ENCODE measurements at regions not wholly inside any gene's neighbourhood (a gene's known extent, or its start where the extent isn't known, plus 50 kb on each side); places are given as distances from the start of the nearest gene placed in this dataset.

GRCh38 chr10:8591640-8592039, 537.2 kb downstream of the GATA3 start:
- no peak for FAIRE-seq
- ATAC-seq = no peak
- Histone ChIP-seq H3K27me3 (replicated peaks in 1 of 2; ENCODE audit: control insufficient read depth in 2 of 2, insufficient read depth in 2 of 2, low read length in 1 of 2) (no peaks in the 10 kb centered on the region), H3K79me2 (ENCODE audit: control insufficient read depth, insufficient read depth, low read length) (no peaks in the 10 kb centered on the region), H3K9ac (ENCODE audit: control insufficient read depth, insufficient read depth, low read length) (no peak overlapping the region), H3K9me3 (replicated peaks; ENCODE audit: control insufficient read depth, insufficient read depth, low read length) (no peaks in the 10 kb centered on the region), H3K4me2 (ENCODE audit: control insufficient read depth, insufficient read depth) (no peak overlapping the region), H3K4me3 (no peak overlapping the region), H3K4me1 (ENCODE audit: control insufficient read depth, insufficient read depth, low read length) (no peaks in the 10 kb centered on the region), H4K20me1 (ENCODE audit: control insufficient read depth, insufficient read depth) (no peaks in the 10 kb centered on the region), H3K27ac (ENCODE audit: control insufficient read depth, insufficient read depth) (no peak overlapping the region), H3K36me3 (ENCODE audit: control insufficient read depth in 2 of 2, insufficient read depth in 2 of 2, low read length in 1 of 2) (no peaks in the 10 kb centered on the region), H2AFZ (ENCODE audit: control insufficient read depth, low read depth, low read length) (no peak overlapping the region)
- intact Hi-C loops (cut with micrococcal nuclease; ENCODE audit: unreplicated experiment) (no loop called here), in situ Hi-C loops (cut with MboI) (no loop called here)
- ChIA-PET CTCF (no interaction called here), POLR2A (no interaction called here), SMC1A (ENCODE audit: uncharacterized antibody, unreplicated experiment) (no interaction called here), RAD21 (ENCODE audit: unreplicated experiment) (no interaction called here)
- TF ChIP-seq FOXK2 (IDR thresholded peaks at IDR 0.05) (no peak), ATF7 (IDR thresholded peaks at IDR 0.05; ENCODE audit: low read depth) (no peak), ESRRA (IDR thresholded peaks at IDR 0.05; ENCODE audit: low read length) (no peak), CBX3 (IDR thresholded peaks at IDR 0.05; ENCODE audit: borderline replicate concordance, low read depth) (no peak), USF2 (IDR thresholded peaks at IDR 0.05; ENCODE audit: borderline replicate concordance, low read depth, low read length) (no peak), ZNF592 (IDR thresholded peaks at IDR 0.05) (no peak), SP1 (IDR thresholded peaks at IDR 0.05; ENCODE audit: low read depth, low read length) (no peak), RAD51 (IDR thresholded peaks at IDR 0.05) (no peak), RCOR1 (conservative IDR thresholded peaks at IDR 0.05; ENCODE audit: low read depth, low read length) (no peak), RFX5 (IDR thresholded peaks at IDR 0.05; ENCODE audit: low read depth, low read length) (no peak), ASH2L (IDR thresholded peaks at IDR 0.05; ENCODE audit: borderline replicate concordance, low read depth) (no peak), TAF1 (IDR thresholded peaks at IDR 0.05; ENCODE audit: borderline replicate concordance, low read depth, low read length) (no peak)
- no TSS peak for BruUV-seq (replicated peaks)
- WGBS (ENCODE audit: insufficient coverage, insufficient replicate concordance, low lambda C conversion rate, missing lambda C conversion rate) = 17% methylated on average over 7 of the region's 7 CpGs
- no peak for DNase-seq (ENCODE audit: low read depth, low spot score)
